HG02840 (cell line): ENCODE measurements at regions not wholly inside any gene's neighbourhood (a gene's known extent, or its start where the extent isn't known, plus 50 kb on each side); places are given as distances from the start of the nearest gene placed in this dataset.

ENCODE experiments used
- ATAC-seq: cut with Tn5 transposase; IDR thresholded peaks from one replicate; pipeline ENCODE4 v1.9.1; 2021; ENCODE audit warnings: mild to moderate bottlenecking, moderate library complexity, moderate number of reproducible peaks; ENCODE audit not compliant: unreplicated experiment, low FRiP score

GRCh38 chr4:138086611-138087041, 155.5 kb downstream of the SLC7A11 start:
- ATAC-seq: no peak

GRCh38 chr4:138085736-138086305, 156.3 kb downstream of the SLC7A11 start:
- ATAC-seq: no peak

GRCh38 chr4:138078751-138079520, 163.2 kb downstream of the SLC7A11 start:
- no peak for ATAC-seq

GRCh38 chr4:138078253-138078652, 163.9 kb downstream of the SLC7A11 start:
- ATAC-seq: no peak

GRCh38 chr4:138076561-138076960, 165.6 kb downstream of the SLC7A11 start:
- no peak for ATAC-seq

GRCh38 chr4:138070816-138071215, 171.3 kb downstream of the SLC7A11 start:
- no peak for ATAC-seq

GRCh38 chr4:138063581-138063980, 178.6 kb downstream of the SLC7A11 start:
- no peak for ATAC-seq

- no peak for ATAC-seq
These were observed 179.2 kb downstream of the SLC7A11 start for GRCh38 chr4:138062929-138063328.

- ATAC-seq: no peak
These were observed 185.6 kb downstream of the SLC7A11 start for GRCh38 chr4:138056541-138056940.

GRCh38 chr4:138055890-138056289, 186.3 kb downstream of the SLC7A11 start:
- no peak for ATAC-seq

GRCh38 chr4:138053641-138054301, 188.4 kb downstream of the SLC7A11 start:
- no peak for ATAC-seq

- ATAC-seq: no peak
These were observed 189.1 kb downstream of the SLC7A11 start for GRCh38 chr4:138052806-138053632.

- no peak for ATAC-seq
These were observed 191.0 kb downstream of the SLC7A11 start for GRCh38 chr4:138051157-138051556.

GRCh38 chr4:138050601-138051000, 191.5 kb downstream of the SLC7A11 start:
- no peak for ATAC-seq

GRCh38 chr4:138049355-138049754, 192.8 kb downstream of the SLC7A11 start:
- ATAC-seq: no peak

- no peak for ATAC-seq
These were observed 194.9 kb downstream of the SLC7A11 start for GRCh38 chr4:138047290-138047689.

- no peak for ATAC-seq
These were observed 197.1 kb downstream of the SLC7A11 start for GRCh38 chr4:138045036-138045435.

GRCh38 chr4:138039010-138039409, 203.1 kb downstream of the SLC7A11 start:
- ATAC-seq: no peak

GRCh38 chr4:138037696-138038095, 204.5 kb downstream of the SLC7A11 start:
- no peak for ATAC-seq

GRCh38 chr4:138035781-138036258, 206.3 kb downstream of the SLC7A11 start:
- peak; percentile 100 for ATAC-seq

- no peak for ATAC-seq
These were observed 207.3 kb downstream of the SLC7A11 start for GRCh38 chr4:138034871-138035270.
